Dermis blood vessel endothelial cell (primary cell): ENCODE measurements at regions not wholly inside any gene's neighbourhood (a gene's known extent, or its start where the extent isn't known, plus 50 kb on each side); places are given as distances from the start of the nearest gene placed in this dataset.
"Not testable (repeated sequence)": the region's sequence is repeated elsewhere in the genome, so short reads cannot be mapped to it uniquely, and the experiment has no call there.

Experiments used
- DNase-seq: peaks from one replicate; pipeline ENCODE4 v3.0.0; 2010

- DNase-seq = no peak
Observed at GRCh38 chr1:181948372-181948771, 113.1 kb downstream of the ZNF648 start.

DNA sequence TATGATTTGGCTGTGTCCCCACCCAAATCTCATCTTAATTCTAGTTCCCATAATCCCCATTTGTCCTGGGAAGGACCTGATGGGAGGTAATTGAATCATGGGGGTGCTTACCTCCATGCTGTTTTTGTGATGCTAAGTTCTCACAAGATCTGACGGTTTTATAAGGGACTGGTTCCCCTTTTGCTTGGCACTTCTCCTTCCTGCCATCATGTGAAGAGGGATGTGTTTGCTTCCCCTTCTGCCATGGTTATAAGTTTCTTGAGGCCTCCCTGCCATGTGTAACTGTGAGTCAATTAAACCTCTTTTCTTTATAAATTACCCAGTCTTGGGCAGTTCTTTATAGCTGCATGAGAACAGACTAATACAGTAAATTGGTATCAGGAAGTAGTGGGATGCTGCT lies 114.1 kb downstream of the ZNF648 start:
- no peak for DNase-seq

DNA sequence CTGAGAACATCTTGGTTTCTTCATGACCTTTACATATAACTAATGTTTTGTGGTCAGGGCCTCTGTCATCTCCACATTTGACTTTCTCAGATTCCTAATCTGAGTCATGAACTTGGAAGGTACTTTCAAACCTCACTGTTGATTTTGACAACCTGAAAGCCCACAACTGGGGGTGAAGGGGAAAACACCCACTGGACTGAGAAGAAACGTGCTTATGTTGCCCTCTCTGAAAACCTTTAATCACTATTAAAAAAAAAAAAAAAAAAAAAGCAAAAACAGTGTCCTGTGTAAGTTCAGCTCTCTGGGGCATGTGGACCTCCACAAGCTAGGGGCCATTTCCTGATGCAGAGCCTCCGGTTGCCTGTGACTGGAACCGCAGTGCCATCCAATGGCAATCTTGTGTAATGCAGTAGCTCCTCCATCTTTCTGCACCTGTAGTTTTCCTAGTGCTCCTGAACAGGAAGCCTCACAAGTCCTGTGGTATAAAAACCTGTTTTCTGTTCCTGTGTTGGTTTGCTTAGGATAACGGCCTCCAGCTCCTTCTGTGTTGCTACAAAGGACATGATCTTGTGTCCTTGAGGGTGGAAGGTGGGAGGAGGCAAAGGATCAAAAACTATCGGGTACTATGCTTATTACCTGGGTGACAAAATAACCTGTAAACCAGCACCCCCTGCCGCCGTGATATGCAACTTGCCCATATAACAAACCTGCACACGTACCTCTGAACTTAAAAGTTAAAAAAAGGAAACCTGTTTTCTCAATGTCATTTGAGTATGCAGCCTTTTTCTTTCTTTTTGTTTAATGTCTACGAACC lies 124.5 kb downstream of the ZNF648 start:
- peak; percentile 12 for DNase-seq

DNA sequence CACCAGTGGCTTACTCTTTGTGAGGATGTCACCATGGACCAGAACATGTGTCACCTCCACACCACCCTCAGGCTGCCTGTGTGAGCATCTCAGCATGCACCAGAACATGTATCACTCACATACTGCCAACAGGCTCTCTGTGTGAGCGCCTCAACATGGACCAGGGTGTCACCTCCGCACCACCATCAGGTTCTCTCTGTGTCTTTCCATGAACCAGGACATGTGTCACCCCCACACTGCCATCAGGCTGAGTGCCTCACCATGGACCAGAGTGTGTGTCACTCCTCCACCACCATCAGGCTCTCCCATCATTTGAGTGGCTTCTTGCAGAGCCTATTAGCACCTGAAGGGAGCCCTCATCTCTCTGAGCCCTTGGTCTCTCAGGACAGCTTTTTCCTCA lies 125.2 kb downstream of the ZNF648 start:
- no peak for DNase-seq

GRCh38 chr1:181931873-181932272 lies 129.6 kb downstream of the ZNF648 start:
- no peak for DNase-seq

DNA sequence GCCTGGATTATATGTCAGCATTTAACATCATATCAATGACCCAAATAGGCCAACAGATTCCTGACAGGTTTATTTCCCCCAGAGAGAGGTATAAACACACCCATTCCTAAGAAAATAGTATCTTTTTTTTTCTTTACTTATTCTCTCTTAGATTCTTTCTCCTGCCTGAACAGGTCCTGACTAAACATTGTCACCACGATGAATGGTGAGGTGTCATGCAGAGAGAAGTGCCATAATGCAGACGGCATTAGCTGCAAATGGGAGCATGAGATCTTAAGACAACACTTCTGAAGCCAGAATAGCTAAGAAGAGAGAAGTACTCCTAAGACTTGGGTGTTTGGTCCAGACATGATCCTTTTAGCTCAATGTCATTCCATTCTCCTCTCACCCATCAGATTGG lies 131.3 kb downstream of the ZNF648 start:
- no peak for DNase-seq

- no peak for DNase-seq
Observed at GRCh38 chr1:181926697-181927096, 134.8 kb downstream of the ZNF648 start.

DNA sequence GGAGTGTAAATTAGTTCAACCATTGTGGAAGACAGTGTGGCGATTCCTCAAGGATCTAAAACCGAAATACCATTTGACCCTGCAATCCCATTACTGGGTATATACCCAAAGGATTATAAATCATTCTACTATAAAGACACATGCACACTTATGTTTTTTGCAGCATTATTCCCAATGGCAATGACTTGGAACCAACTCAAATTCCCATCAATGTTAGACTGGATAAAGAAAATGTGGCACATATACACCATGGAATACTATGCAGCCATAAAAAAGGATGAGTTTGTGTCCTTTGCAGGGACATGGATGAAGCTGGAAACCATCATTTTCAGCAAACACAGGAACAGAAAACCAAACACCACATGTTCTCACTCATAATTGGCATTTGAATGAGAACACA lies 137.5 kb downstream of the ZNF648 start:
- not testable (repeated sequence) for DNase-seq

GRCh38 chr1:181919542-181919941 lies 142.0 kb downstream of the ZNF648 start:
- no peak for DNase-seq

GRCh38 chr1:181918880-181919525 lies 142.5 kb downstream of the ZNF648 start:
- DNase-seq = no peak

GRCh38 chr1:181911715-181912114 lies 149.8 kb downstream of the ZNF648 start:
- no peak for DNase-seq

GRCh38 chr1:181910905-181911304 lies 150.6 kb downstream of the ZNF648 start:
- no peak for DNase-seq

GRCh38 chr1:181909010-181909409 lies 152.5 kb downstream of the ZNF648 start:
- DNase-seq = no peak

DNA sequence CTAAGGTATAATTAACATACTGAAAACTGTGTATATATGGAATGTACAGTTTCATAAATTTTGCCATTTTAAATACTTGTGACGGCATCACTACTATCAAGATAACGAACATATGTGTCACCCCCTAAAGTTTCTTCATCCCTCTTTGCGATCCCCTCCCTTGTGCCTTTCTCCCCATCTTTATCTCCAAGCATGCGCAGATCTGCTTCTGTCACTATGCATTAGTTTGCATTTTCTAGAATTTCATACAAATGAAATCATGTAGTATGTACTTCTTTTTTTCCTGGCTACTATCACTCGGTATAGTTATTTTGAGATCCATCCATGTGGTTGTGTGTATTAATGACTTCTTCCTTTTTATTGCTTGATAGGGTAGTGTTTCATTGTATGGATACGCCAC lies 154.9 kb downstream of the ZNF648 start:
- no peak for DNase-seq

DNA sequence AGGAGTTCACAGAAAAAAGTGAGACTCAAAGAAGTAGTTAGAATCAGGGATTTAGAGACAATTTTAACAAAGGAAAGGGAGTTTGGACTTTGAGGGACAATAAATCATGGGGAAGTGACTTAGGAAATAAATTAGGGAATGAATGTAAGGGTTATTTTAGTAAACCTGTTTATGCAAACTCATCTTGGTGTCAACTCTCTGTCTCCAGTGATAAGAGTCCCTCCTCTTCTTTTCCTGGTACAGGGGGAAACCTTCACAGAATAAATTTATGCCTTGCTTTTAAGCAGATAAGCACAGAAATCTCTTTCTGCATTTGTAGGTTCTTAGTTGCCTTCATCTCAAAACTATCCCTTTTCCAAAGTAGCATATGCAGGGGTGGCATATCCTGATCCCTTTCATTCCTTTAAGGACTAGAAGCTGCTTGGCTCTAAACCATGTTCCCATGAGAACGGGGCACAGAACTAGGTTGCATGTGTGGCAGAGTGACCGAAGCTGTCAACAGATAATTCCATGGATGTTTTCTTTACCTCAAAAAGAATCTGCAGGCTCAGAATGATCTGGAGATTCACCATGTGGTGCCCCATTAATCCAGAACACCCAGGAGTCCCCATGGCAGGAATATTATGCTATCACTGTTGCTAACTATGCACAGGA lies 155.4 kb downstream of the ZNF648 start:
- DNase-seq = no peak

DNA sequence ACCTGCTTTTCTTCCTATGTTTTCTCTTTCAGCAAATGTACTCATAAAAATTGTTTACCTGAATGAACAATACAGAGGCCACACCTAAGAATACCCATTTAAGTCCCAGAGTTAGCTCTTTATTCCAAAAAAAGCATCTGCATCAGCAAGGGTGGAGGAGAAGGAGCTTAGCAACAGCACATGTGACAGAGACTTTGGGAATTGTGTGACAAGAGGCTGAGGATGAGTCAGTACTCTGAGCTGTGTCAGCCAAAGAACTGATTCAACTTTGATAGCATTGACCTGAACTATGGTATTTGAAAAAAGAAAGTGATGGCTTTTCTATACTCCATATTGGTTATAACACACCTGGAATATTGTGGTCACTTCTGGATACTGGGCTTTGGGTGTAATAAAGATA lies 162.7 kb downstream of the ZNF648 start:
- no peak for DNase-seq

- no peak for DNase-seq
Observed at GRCh38 chr1:181896824-181897223, 164.7 kb downstream of the ZNF648 start.

DNA sequence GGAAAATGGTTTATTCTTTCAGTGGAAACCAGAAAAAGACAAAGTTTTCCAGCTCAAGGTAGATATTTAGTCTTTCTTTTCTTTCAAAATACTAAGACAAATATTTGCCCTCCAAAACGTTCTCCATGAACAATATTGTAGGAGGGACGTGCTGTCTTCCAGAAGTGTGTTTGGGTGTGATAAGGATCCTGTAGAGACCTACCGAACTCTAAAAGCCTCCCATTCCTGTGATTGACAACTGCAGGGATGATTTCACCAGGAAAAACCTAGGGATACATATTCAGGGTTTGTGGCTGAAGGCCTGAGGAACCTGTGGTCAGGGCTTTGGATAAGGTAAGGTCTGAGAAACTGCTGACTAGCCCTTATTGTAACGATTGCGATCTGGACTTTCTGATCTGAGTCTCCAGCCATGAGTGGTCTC lies 167.1 kb downstream of the ZNF648 start:
- DNase-seq = no peak

GRCh38 chr1:181893937-181894336 lies 167.6 kb downstream of the ZNF648 start:
- no peak for DNase-seq

DNA sequence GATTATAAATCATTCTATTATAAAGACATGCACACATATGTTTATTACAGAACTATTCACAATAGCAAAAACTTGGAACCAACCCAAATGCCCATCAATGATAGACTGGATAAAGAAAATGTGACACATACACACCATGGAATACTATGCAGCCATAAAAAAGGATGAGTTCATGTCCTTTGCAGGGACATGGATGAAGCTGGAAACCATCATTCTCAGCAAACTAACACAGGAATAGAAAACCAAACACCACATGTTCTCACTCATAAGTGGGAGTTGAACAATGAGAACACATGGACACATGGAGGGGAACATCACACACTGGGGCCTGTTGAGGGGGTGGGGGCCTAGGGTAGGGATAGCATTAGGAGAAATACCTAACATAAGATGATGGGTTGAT lies 168.4 kb downstream of the ZNF648 start:
- not testable (repeated sequence) for DNase-seq

DNA sequence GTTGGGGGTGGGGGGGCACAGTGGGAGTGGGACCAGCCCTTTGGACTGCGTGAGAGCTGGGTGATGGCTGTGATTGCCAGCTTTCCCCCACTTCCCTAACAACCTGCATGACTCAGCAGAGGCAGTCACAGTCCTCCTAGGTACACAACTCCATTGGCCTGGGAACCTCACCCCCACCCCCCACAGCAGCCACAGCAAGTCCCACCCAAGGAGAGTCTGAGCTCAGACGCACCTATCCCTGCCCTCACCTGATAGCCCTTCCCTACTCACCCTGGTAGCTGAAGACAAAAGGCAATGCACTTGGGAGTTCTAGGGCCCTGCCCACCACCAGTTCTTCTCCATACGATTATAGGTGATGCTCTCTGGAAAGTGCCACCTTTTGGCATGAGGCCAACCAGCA lies 188.9 kb downstream of the ZNF648 start:
- no peak for DNase-seq

DNA sequence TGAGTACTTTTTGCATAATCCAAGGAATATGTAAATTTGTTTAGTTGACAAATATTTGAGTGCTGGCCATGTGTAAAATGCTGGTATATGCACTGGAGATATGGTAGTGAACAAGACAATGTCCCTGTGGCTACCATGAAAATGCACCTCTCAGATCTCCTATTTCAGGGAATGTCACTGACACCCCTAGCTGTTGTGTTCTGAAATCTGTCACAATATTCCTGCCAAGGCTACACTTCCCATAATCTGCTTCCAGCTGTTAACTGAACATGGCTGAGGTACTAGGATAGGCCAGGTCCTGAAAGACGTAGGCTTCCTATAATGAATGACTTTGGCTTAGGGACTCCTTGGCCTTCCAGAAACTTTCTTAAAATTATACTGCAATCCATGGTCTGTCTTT lies 197.8 kb downstream of the ZNF648 start:
- DNase-seq = no peak

- no peak for DNase-seq
Observed at GRCh38 chr1:181863006-181863405, 198.5 kb downstream of the ZNF648 start.

GRCh38 chr1:181858135-181858534 lies 203.4 kb downstream of the ZNF648 start:
- no peak for DNase-seq
